ENCODE measurements at regions not wholly inside any gene's neighbourhood (a gene's known extent, or its start where the extent isn't known, plus 50 kb on each side); places are given as distances from the start of the nearest gene placed in this dataset.
"Not testable (repeated sequence)": the region's sequence is repeated elsewhere in the genome, so short reads cannot be mapped to it uniquely, and the experiment has no call there.

DNA sequence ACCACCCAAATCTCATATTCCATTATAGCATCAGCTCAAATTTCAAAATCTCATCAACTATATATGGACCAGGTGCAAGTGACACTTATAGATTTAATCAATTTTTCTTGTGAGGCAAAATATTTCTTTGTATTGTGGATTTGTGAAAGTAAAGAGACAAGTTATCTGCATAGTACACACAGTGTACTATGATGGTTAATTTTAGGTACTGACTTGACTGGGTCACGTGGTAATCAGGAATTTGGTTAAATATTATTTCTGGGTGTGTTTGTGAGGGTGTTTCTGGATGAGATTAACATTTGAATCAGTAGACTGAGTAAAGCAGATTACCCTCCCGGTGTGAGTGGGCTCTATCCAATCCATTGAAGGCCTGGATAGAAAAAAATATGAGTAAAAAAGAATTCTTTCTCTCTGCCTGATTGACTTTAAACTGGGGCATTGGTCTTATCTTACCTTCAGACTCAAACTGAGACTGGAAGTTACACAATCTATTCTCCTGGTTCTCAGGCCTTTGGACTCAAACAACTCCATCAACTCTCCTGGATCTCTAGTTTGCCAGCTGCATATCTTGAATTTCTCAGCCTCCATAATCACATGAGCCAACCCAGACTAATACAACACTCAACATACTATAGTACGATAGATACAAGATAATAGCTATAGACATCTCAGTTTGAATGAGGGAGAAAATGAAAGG lies 799.9 kb downstream of the NAP1L3 start:
- H3K79me2 ChIP-seq (ENCODE audit: insufficient read depth); POLR2A ChIA-PET; H2AFZ ChIP-seq (ENCODE audit: low read depth); DNase-seq; H3K4me2 ChIP-seq; CTCF ChIA-PET; H3K4me1 ChIP-seq (ENCODE audit: control insufficient read depth in 1 of 2, insufficient read depth in 2 of 2, low read depth in 1 of 2, low read length in 1 of 2); H3K27me3 ChIP-seq (ENCODE audit: insufficient read depth); H3K9me2 ChIP-seq; H3K4me3 ChIP-seq (ENCODE audit: low read depth in 2 of 2, low read length in 1 of 2); H3K36me3 ChIP-seq (replicated peaks in 1 of 2; ENCODE audit: control insufficient read depth in 1 of 2, insufficient read depth in 2 of 2, low read length in 1 of 2); H3K9ac ChIP-seq; H3K9me3 ChIP-seq; H3K27ac ChIP-seq (ENCODE audit: low read depth in 2 of 2, low read length in 1 of 2); H4K20me1 ChIP-seq (ENCODE audit: insufficient read depth); H3F3A ChIP-seq (replicated peaks; ENCODE audit: insufficient read depth): not testable (repeated sequence)
- 0% methylated on average over 3 of the region's 3 CpGs for WGBS (ENCODE audit: low lambda C conversion rate)

DNA sequence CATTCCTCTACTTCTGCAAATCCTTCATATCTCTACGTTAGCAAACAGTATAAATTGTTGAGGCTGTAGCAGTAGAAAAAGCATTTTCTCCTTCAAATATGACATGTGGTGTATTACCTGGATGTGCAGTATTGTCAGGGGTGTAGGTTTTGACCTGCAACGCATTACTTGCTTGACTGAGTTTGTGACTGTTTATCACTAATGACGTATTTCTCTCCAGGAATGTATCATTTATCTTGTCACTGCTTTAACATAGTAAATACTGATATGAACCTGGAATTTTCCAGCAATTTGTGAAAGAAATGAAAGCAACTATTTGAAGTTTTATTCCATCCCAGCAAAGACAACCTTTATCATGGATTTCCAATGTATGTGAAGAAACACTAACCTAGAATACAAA lies 823.4 kb downstream of the NAP1L3 start:
- H3K4me2 ChIP-seq; DNase-seq; CTCF ChIA-PET; H3K9ac ChIP-seq; H2AFZ ChIP-seq (ENCODE audit: low read depth); H3F3A ChIP-seq (replicated peaks; ENCODE audit: insufficient read depth); H3K27me3 ChIP-seq (ENCODE audit: insufficient read depth); H4K20me1 ChIP-seq (ENCODE audit: insufficient read depth); H3K4me3 ChIP-seq (ENCODE audit: low read depth in 2 of 2, low read length in 1 of 2); POLR2A ChIA-PET; H3K9me3 ChIP-seq; H3K9me2 ChIP-seq; H3K79me2 ChIP-seq (ENCODE audit: insufficient read depth); H3K36me3 ChIP-seq (replicated peaks in 1 of 2; ENCODE audit: control insufficient read depth in 1 of 2, insufficient read depth in 2 of 2, low read length in 1 of 2); H3K27ac ChIP-seq (ENCODE audit: low read depth in 2 of 2, low read length in 1 of 2); H3K4me1 ChIP-seq (ENCODE audit: control insufficient read depth in 1 of 2, insufficient read depth in 2 of 2, low read depth in 1 of 2, low read length in 1 of 2): not testable (repeated sequence)
- WGBS (ENCODE audit: low lambda C conversion rate): 11% methylated on average over 3 of the region's 3 CpGs

DNA sequence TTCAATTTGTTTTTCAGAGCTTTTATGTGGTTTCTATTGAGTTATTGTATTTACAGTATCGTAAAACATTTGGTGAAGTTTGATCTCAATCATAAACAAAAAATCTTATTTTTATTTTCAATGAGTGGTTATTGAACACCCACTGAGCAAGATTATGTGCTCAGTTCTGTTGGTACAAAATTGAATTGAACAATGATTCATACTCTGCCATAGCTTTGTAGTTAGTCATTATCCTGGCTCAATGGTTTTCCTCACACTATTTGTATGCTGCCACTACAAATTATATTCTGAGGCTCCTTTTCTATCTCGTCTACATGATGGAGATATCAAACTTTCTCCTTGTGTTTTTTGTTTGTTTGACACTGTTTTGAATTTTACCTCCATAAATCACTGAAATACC lies 829.5 kb downstream of the NAP1L3 start:
- H3K27me3 ChIP-seq (ENCODE audit: insufficient read depth); H3K4me2 ChIP-seq; H3K9me3 ChIP-seq; H3K4me1 ChIP-seq (ENCODE audit: control insufficient read depth in 1 of 2, insufficient read depth in 2 of 2, low read depth in 1 of 2, low read length in 1 of 2); H3K9ac ChIP-seq; H3K27ac ChIP-seq (ENCODE audit: low read depth in 2 of 2, low read length in 1 of 2); H3F3A ChIP-seq (replicated peaks; ENCODE audit: insufficient read depth); POLR2A ChIA-PET; H4K20me1 ChIP-seq (ENCODE audit: insufficient read depth); H3K4me3 ChIP-seq (ENCODE audit: low read depth in 2 of 2, low read length in 1 of 2); H3K9me2 ChIP-seq; DNase-seq; H2AFZ ChIP-seq (ENCODE audit: low read depth); H3K79me2 ChIP-seq (ENCODE audit: insufficient read depth); H3K36me3 ChIP-seq (replicated peaks in 1 of 2; ENCODE audit: control insufficient read depth in 1 of 2, insufficient read depth in 2 of 2, low read length in 1 of 2); CTCF ChIA-PET: not testable (repeated sequence)
- 1% methylated on average over 2 of the region's 2 CpGs for WGBS (ENCODE audit: low lambda C conversion rate)

DNA sequence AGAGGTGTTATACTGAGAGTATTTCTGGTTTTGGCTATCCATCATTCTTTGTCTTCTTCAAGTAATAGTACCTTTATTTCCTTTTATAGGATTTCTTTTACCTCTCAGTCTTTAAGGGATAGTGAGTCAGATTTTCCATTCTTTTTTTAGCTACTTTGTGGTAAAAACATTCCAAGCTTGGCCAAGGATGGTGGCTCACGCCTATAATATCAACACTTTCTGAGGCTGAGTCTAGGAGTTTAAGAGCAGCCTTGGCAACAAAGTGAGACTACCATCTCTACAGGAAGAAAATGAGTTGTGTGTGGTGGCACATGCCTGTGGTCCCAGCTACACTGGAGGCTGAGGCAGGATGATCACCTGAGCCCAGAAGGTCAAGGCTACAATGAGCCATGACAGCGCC lies 840.6 kb downstream of the NAP1L3 start:
- H3K4me3 ChIP-seq (ENCODE audit: low read depth in 2 of 2, low read length in 1 of 2); H3K9me2 ChIP-seq; H3K4me2 ChIP-seq; H3K36me3 ChIP-seq (replicated peaks in 1 of 2; ENCODE audit: control insufficient read depth in 1 of 2, insufficient read depth in 2 of 2, low read length in 1 of 2); H4K20me1 ChIP-seq (ENCODE audit: insufficient read depth); H3K9ac ChIP-seq; H3K79me2 ChIP-seq (ENCODE audit: insufficient read depth); POLR2A ChIA-PET; CTCF ChIA-PET; H3K27me3 ChIP-seq (ENCODE audit: insufficient read depth); H3F3A ChIP-seq (replicated peaks; ENCODE audit: insufficient read depth); DNase-seq; H3K27ac ChIP-seq (ENCODE audit: low read depth in 2 of 2, low read length in 1 of 2); H3K9me3 ChIP-seq; H2AFZ ChIP-seq (ENCODE audit: low read depth); H3K4me1 ChIP-seq (ENCODE audit: control insufficient read depth in 1 of 2, insufficient read depth in 2 of 2, low read depth in 1 of 2, low read length in 1 of 2): not testable (repeated sequence)
- WGBS (ENCODE audit: low lambda C conversion rate): 0% methylated on average over 2 of the region's 2 CpGs

DNA sequence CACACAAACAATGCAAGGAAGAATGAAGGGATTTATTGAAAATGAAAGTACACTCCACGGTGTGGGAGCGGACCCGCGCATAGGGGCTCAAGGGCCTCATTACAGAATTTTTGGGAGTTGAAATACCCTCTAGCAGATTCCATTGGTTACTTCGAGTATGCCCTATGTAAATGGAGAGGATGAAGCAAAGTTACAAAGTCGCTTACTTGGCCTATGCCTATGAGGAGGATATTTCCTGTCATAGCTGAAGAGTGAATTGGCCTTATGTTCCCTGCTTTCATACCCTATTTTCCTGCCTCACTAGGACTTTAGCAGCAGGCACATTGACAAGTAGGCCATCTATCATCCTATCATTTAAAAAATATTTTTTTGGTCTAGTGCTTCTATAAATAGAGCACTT lies 843.3 kb downstream of the NAP1L3 start:
- H4K20me1 ChIP-seq (ENCODE audit: insufficient read depth); H3K79me2 ChIP-seq (ENCODE audit: insufficient read depth); H3K9me2 ChIP-seq; H3K4me1 ChIP-seq (ENCODE audit: control insufficient read depth in 1 of 2, insufficient read depth in 2 of 2, low read depth in 1 of 2, low read length in 1 of 2); POLR2A ChIA-PET; H3K9me3 ChIP-seq; H3K27me3 ChIP-seq (ENCODE audit: insufficient read depth); H3K9ac ChIP-seq; H3K36me3 ChIP-seq (replicated peaks in 1 of 2; ENCODE audit: control insufficient read depth in 1 of 2, insufficient read depth in 2 of 2, low read length in 1 of 2); DNase-seq; CTCF ChIA-PET; H3K27ac ChIP-seq (ENCODE audit: low read depth in 2 of 2, low read length in 1 of 2); H3F3A ChIP-seq (replicated peaks; ENCODE audit: insufficient read depth): not testable (repeated sequence)
- WGBS (ENCODE audit: low lambda C conversion rate): 7% methylated on average over 6 of the region's 6 CpGs
- Histone ChIP-seq H3K4me3 (ENCODE audit: low read depth in 2 of 2, low read length in 1 of 2) (peak overlapping the region; percentile 40 to 54), H2AFZ (ENCODE audit: low read depth) (peak overlapping the region; percentile 54), H3K4me2 (peak overlapping the region; percentile 63)

DNA sequence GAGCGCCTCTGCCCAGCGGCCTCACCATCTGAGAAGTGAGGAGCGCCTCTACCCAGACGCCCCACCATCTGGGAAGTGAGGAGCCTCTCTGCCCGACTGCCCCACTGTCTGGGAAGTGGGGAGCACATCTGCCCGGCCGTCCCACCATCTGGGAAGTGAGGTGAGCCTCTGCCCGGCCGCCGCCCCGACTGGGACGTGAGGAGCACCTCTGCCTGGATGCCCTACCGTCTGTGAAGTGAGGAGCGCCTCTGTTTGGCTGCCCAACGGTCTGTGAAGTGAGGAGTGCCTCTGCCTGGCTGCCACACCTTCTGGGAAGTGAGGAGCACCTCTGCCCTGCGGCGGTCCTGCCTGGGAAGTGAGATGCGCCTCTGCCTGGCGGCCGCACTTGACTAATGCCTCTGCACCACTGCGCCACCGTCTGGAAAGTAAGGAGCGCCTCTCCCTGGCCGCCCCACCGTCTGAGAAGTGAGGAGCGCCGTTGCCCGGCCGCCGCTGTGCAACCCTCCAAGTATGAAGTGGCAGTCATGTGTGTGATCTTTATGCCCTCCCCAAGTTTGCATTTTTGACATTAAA lies 851.7 kb downstream of the NAP1L3 start:
- DNase-seq; H3K4me2 ChIP-seq; H3K9me3 ChIP-seq; H3K27ac ChIP-seq (ENCODE audit: low read depth in 2 of 2, low read length in 1 of 2); H3K9me2 ChIP-seq; H3K4me3 ChIP-seq (ENCODE audit: low read depth in 2 of 2, low read length in 1 of 2); H2AFZ ChIP-seq (ENCODE audit: low read depth); H3K4me1 ChIP-seq (ENCODE audit: control insufficient read depth in 1 of 2, insufficient read depth in 2 of 2, low read depth in 1 of 2, low read length in 1 of 2); H3K9ac ChIP-seq; H3K27me3 ChIP-seq (ENCODE audit: insufficient read depth); POLR2A ChIA-PET; H4K20me1 ChIP-seq (ENCODE audit: insufficient read depth); H3K36me3 ChIP-seq (replicated peaks in 1 of 2; ENCODE audit: control insufficient read depth in 1 of 2, insufficient read depth in 2 of 2, low read length in 1 of 2); CTCF ChIA-PET; H3F3A ChIP-seq (replicated peaks; ENCODE audit: insufficient read depth); H3K79me2 ChIP-seq (ENCODE audit: insufficient read depth): not testable (repeated sequence)
- 14% methylated on average over 4 of the region's 30 CpGs for WGBS (ENCODE audit: low lambda C conversion rate)
